ENCODE measurements at regions not wholly inside any gene's neighbourhood (a gene's known extent, or its start where the extent isn't known, plus 50 kb on each side); places are given as distances from the start of the nearest gene placed in this dataset.

- H3K27ac ChIP-seq (ENCODE audit: extremely low read depth, low read depth, low read length), result no peak overlapping the region
- H3K9ac ChIP-seq (ENCODE audit: insufficient read depth in 1 of 2, low read depth in 2 of 2, low read length in 2 of 2), result no peak overlapping the region
- no peak overlapping the region for H3K4me3 ChIP-seq
- FAIRE-seq (no peak), DNase-seq (ENCODE audit: extremely low read depth in 1 of 4, low spot score in 3 of 4) (no peak), ATAC-seq (no peak)
- no TSS peak for BruUV-seq (replicated peaks)
- peaks cover 0 to 64% of the 10 kb centered on the region in 2 experiments; a peak in 3 of 5 replicates for H3K27me3 ChIP-seq (ENCODE audit: control insufficient read depth in 2 of 2, insufficient read depth in 2 of 2, low read length in 2 of 2)
- no peaks in the 10 kb centered on the region for H4K20me1 ChIP-seq (replicated peaks; ENCODE audit: control insufficient read depth, insufficient read depth, low read length)
- H3K9me3 ChIP-seq (replicated peaks; ENCODE audit: control insufficient read depth, insufficient read depth, low read depth, low read length), result no peaks in the 10 kb centered on the region
- in situ Hi-C loops (cut with MboI) (no loop called here), intact Hi-C loops (cut with micrococcal nuclease) (no loop called here)
- no peaks in the 10 kb centered on the region for H3K4me1 ChIP-seq (replicated peaks in 1 of 2; ENCODE audit: control insufficient read depth in 2 of 2, insufficient read depth in 2 of 2, low read length in 2 of 2)
- H3K36me3 ChIP-seq (ENCODE audit: control insufficient read depth, insufficient read depth, low read length), result no peaks in the 10 kb centered on the region
- H3K9me1 ChIP-seq (ENCODE audit: control insufficient read depth, insufficient read depth, low read length), result no peaks in the 10 kb centered on the region
- H3K79me2 ChIP-seq (ENCODE audit: control insufficient read depth, insufficient read depth, low read length), result no peaks in the 10 kb centered on the region
- no peak overlapping the region for H3K4me2 ChIP-seq (ENCODE audit: insufficient read depth, low read length)
- ChIA-PET POLR2A (no interaction called here), CTCF (ENCODE audit: low intra/inter-chr PET ratio) (no interaction called here)
- WGBS (ENCODE audit: insufficient coverage, low coverage, missing lambda C conversion rate), result 2% methylated on average over 4 of the region's 4 CpGs
- H2AFZ ChIP-seq (ENCODE audit: low read depth, low read length), result no peak overlapping the region
- TF ChIP-seq RB1 (IDR thresholded peaks at IDR 0.05; ENCODE audit: low read depth) (no peak), ARID1B (IDR thresholded peaks at IDR 0.05) (no peak), NR0B1 (IDR thresholded peaks at IDR 0.05; ENCODE audit: partially characterized antibody) (no peak), ZNF407 (IDR thresholded peaks at IDR 0.05; ENCODE audit: low read depth) (no peak), TCF7 (IDR thresholded peaks at IDR 0.05; ENCODE audit: borderline replicate concordance) (no peak), SIN3A (IDR thresholded peaks at IDR 0.05; ENCODE audit: borderline replicate concordance in 2 of 2, control insufficient read depth in 1 of 2, low read depth in 2 of 2, low read length in 2 of 2) (no peak), GMEB1 (CRISPR knock-in tag; IDR thresholded peaks at IDR 0.05) (no peak), HINFP (tag; conservative IDR thresholded peaks at IDR 0.05; ENCODE audit: low read depth) (no peak), PTBP1 (IDR thresholded peaks at IDR 0.05; ENCODE audit: low read depth, low read length) (no peak), ZNF764 (CRISPR knock-in tag; IDR thresholded peaks at IDR 0.05; ENCODE audit: low read depth) (no peak), TAF9B (IDR thresholded peaks at IDR 0.05; ENCODE audit: partially characterized antibody) (no peak)
Observed at GRCh38 chr2:129765326-129765677, 214.2 kb upstream of the RAB6C start.
